Stimulated activated CD8-positive, alpha-beta memory T cell treated with anti-CD3 and anti-CD28 coated beads, Interleukin-4, amount 100 ng/mL, for 1 hour (primary cell): ENCODE measurements at regions not wholly inside any gene's neighbourhood (a gene's known extent, or its start where the extent isn't known, plus 50 kb on each side); places are given as distances from the start of the nearest gene placed in this dataset.
"Not testable (repeated sequence)": the region's sequence is repeated elsewhere in the genome, so short reads cannot be mapped to it uniquely, and the experiment has no call there.

Source experiments
- DNase-seq, 2 donors: peaks; one replicate each; pipeline ENCODE4 v3.0.0-alpha.2; 2020; ENCODE audit warnings: low read depth in 2 of 2, low spot score in 1 of 2

- no peak for DNase-seq
Observed at GRCh38 chr17:68782789-68783188, 172.4 kb downstream of the ABCA8 start.

DNA sequence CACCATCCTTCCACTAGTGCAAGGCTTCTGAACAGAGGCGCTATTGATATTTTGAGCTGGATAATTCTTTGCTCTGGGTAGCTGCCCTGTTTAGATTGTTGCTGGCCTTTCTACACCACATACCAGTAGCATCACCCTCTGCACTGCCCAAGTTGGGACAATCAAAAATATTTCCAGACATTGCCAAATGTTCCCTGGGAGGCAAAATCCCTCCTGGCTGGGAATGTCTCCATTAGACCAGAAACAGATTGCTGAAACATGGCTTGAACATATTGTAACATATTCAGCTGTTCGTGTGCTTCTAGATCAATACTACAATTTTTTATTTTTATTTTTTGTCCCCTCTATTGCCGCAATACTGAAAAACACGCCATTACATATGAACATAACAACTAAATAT, 174.6 kb downstream of the ABCA8 start:
- DNase-seq = no peak

DNA sequence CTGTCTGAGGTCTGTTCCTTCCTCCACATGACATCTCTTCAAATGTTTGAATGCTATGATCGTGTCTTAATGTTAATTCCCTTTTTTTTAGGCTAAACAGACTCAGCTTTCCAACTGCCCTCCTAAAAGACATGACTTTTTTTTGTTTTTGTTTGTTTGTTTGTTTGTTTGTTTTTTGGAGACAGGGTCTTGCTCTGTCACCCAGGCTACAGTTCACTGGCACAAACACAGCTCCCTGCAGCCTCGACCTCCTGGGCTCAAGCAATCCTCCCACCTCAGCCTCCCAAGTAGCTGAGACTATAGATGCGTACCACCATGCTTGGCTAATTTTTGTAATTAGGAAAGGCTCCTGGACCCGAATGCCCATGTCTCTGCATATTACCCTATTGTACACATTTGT, 176.5 kb downstream of the ABCA8 start:
- no peak for DNase-seq

DNA sequence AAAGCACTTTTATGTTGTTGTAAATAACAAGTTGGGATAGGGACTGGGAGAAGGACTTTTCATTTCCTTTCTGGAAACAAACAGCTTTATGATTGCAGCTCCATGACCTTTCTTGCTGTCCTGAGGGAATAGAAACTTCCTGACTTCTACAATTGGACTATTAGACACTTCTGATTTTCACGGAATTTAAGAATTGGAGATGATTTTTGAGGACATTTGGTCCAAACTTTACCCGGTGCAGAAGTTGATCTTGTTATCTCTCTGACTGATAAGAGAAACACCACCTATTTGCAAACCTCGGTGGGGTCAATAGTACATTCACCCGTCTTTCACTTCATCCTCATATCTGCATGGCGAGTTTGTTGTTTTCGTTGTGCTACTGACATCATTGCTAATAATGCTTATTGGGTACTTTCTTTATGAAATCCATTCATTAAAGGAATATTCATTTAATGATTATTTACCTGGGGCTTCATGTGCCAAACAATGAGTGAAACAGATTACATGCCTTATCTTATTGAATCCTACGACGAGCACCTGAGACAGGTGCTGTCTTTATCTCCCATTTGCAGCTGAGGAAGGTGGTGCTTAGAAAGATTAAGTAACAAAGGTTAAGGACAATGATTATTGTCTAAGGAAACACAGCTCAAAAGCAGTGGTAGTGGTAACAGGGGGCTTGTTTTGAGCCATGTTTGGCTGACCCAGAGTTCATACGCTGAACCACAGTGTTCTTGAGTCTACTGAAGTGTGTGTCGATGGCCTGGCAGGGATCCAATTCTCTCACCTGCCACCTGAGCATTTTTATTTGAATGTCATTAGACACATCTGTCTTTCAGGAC, 176.9 kb upstream of the FAM20A start:
- DNase-seq = no peak

- DNase-seq = no peak
Observed at GRCh38 chr17:68777243-68777855, 176.2 kb upstream of the FAM20A start.

DNA sequence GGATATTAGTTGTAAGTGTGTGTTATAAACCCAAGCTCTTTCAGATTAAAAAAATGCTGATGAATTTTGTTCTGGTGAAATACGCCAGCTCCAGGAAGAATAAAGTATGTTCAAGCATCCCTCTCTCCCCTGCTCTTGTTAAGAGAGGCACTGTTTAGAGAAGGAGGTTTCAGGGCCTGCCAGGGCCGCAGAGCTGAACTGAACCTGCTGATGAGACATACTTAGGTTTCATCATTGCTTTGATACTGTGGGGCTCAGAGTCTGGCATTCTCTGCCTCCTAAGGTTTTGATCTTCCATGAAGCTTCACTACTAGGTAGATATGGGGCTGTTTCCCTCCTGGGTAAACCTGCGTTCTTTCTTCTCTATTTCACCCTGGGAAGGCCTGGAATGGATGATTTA, 175.3 kb upstream of the FAM20A start:
- no peak for DNase-seq

DNA sequence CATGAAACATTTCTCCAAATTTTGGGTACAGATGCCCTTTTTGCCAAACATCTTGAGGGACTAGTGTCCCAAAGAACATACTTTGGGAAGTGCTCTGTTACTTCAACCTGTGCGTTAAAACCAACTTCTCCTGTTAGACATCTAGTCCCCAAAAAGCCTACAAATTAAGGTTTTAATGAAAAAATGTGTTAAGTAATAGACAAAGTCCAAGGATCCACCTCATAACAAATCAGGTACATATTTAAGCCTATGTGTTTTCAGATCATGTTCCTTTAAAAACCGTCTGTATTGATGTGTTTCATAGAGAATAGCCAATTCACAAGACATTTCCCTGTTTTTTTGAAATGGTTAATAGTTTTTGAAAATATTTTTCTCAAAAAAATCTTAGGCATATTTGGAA, 174.8 kb upstream of the FAM20A start:
- DNase-seq = no peak

GRCh38 chr17:68775318-68775717, 174.2 kb upstream of the FAM20A start:
- DNase-seq = no peak

DNA sequence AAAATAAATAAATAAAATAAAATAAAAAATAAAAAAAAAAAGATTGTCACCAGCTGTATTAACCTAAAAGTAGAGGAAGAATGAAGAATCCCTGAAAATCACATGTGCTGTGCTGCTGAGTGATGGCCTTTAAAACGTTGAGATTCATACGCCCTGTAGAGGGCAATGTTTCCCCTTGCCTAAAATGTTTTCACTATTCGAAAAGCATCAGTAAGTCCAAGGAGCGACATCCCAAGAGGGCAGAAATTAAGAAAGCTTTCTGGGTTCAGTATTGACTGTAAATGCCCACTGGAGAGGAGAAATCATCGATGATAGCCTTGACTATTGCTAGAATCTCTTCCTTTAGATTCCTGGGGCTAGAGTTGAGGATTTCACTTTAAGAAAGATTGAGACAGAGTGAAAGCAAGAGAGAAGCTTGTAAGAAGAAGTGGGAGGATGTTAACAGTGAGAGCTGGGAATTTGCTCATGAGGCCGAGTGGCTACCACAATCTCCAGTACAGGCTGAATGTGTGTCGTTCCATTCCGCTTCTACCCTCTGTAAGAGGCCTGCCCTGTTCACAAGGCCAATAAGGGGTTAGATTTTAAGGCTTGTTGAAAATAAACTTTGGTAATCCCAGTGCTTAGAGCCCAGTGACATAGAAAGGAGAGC, 170.8 kb upstream of the FAM20A start:
- DNase-seq = no peak

- no peak for DNase-seq
Observed at GRCh38 chr17:68768804-68769203, 167.6 kb upstream of the FAM20A start.

DNA sequence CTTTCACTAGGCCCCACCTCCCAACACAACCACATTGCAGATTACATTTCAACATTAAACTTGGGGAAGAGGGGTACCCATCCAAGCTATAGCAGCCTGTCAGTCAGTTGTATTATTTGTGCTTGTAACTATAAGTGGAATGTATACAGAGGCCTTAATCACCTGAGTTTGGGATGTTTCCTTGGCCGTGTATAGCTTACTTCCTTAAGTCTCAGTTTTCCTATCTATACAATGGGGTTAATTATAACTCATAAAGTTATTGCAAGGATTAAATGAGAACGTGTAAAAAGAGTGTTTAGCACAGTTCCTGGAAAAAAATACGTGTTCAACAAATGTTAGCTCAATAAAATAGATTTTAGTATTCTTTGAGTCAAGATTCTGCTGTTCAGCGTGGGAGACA, 165.5 kb upstream of the FAM20A start:
- DNase-seq = no peak

- DNase-seq = no peak
Observed at GRCh38 chr17:68763562-68763961, 162.4 kb upstream of the FAM20A start.

- DNase-seq = no peak
Observed at GRCh38 chr17:68762911-68763310, 161.7 kb upstream of the FAM20A start.

- DNase-seq = no peak
Observed at GRCh38 chr17:68760141-68760475, 158.9 kb upstream of the FAM20A start.

- peak in 1 of 2 donors; percentile 4 for DNase-seq
Observed at GRCh38 chr17:68759343-68760140, 158.4 kb upstream of the FAM20A start.

DNA sequence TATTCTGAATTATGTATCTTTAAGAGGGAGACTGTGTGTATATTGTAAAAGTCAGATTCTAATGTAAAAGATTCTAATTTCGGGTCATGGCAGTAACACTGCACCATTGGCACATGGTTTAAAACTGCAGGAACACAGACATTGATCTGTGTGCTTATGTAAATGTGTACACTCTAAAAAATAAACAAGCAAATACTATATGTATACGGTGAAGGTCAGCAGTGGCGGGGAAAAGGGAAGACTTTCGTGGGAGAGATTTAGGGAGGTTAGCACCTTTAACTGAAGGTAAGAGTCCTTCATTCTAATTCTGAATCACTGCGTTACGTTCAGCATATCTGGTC, 157.8 kb upstream of the FAM20A start:
- DNase-seq = no peak

DNA sequence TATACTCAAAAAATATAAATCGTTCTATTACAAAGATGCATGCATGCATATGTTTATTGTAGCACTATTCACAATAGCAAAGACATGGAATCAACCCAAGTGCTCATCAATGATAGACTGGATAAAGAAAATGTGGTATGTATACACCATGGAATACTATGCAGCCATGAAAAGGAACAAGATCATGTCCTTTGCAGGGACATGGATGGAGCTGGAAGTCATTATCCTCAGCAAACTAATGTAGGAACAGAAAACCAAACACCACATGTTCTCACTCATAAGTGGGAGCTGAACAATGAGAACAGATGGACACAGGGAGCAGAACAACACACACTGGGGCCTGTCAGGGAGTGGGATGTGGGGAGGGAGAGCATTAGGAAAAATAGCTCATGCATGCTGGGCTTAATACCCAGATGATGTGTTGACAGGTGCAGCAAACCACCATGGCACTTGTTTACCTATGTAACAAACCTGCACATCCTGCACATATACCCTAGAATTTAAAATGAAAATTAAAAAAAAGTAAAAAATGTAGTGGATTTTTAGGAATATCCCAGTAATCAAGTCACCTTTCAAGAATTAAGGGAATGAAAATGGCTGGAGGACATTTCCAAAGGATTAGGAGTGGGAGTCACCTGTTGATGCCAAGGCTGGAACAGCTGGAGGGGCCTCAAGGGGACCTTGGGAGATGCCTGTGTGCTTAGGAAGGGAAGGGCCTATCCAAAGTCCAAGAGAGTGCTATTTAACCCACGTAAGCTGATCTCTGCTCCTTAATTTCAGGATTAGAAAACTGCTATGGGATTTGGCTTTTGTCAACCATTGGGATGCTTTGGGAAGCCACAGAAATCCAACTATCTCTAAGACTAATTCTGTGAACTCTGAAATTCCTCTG, 156.9 kb upstream of the FAM20A start:
- not testable (repeated sequence) for DNase-seq

- DNase-seq = no peak
Observed at GRCh38 chr17:68753985-68754769, 153.0 kb upstream of the FAM20A start.

GRCh38 chr17:68750208-68750562, 149.0 kb upstream of the FAM20A start:
- DNase-seq = no peak
